DND-41 (cell line): ENCODE measurements at regions not wholly inside any gene's neighbourhood (a gene's known extent, or its start where the extent isn't known, plus 50 kb on each side); places are given as distances from the start of the nearest gene placed in this dataset.

Experiments used
- ATAC-seq: fragments of 200-7000 bp; cut with Tn5 transposase; 3 replicates; pipeline ENCODE4 v1.9.1; 2021; ENCODE audit warnings: low read depth; ENCODE audit not compliant: insufficient read depth
- DNase-seq: peaks from one replicate; pipeline ENCODE4 v3.0.0-alpha.2; 2020
- H2AFZ ChIP-seq: 2 replicates; pipeline ENCODE4 v1.6.0; 2012; ENCODE audit warnings: low read depth, low read length
- H3K27ac ChIP-seq: 2 replicates; pipeline ENCODE4 v1.5.1; 2012; ENCODE audit warnings: low read length, inconsistent platforms
- H3K27me3 ChIP-seq: fragments of 200-600 bp; sonication (generic); 2 replicates; pipeline ENCODE4 v1.6.0; 2012; ENCODE audit warnings: low read length, mild to moderate bottlenecking, inconsistent platforms; ENCODE audit not compliant: insufficient read depth, poor library complexity
- H3K36me3 ChIP-seq: 2 replicates; pipeline ENCODE4 v1.5.1; 2012; ENCODE audit warnings: low read length, inconsistent platforms; ENCODE audit not compliant: insufficient read depth
- H3K4me1 ChIP-seq: 2 replicates; pipeline ENCODE4 v1.5.1; 2012; ENCODE audit warnings: mild to moderate bottlenecking, low read length; ENCODE audit not compliant: insufficient read depth
- H3K4me2 ChIP-seq: 2 replicates; pipeline ENCODE4 v1.6.0; 2012; ENCODE audit warnings: mild to moderate bottlenecking, moderate library complexity, low read length, inconsistent platforms; ENCODE audit not compliant: insufficient read depth
- H3K4me3 ChIP-seq, 2 experiments: fragments of 200-600 bp in 1 of 2; shearing (Covaris generic) in 1 of 2; 2 replicates each; pipeline ENCODE4 v1.5.1; 2012 to 2016; ENCODE audit warnings: inconsistent platforms in 2 of 2, low read length in 2 of 2, mild to moderate bottlenecking in 2 of 2, low read depth in 1 of 2, moderate library complexity in 1 of 2
- H3K79me2 ChIP-seq: 2 replicates; pipeline ENCODE4 v1.6.0; 2012; ENCODE audit warnings: low read length, inconsistent platforms; ENCODE audit not compliant: insufficient read depth
- H3K9ac ChIP-seq: 2 replicates; pipeline ENCODE4 v1.6.0; 2012; ENCODE audit warnings: low read depth, mild to moderate bottlenecking, inconsistent platforms, low read length, moderate library complexity
- H3K9me3 ChIP-seq: 2 replicates; pipeline ENCODE4 v1.5.1; 2012; ENCODE audit warnings: low read length, moderate library complexity, mild to moderate bottlenecking, inconsistent platforms; ENCODE audit not compliant: insufficient read depth, severe bottlenecking
- H4K20me1 ChIP-seq: 2 replicates; pipeline ENCODE4 v1.6.0; 2012; ENCODE audit warnings: low read length; ENCODE audit not compliant: insufficient read depth
- EZH2 ChIP-seq: IDR thresholded peaks from 3 replicates; pipeline ENCODE4 v1.6.1; 2012; ENCODE audit warnings: borderline replicate concordance, low read depth, mild to moderate bottlenecking, moderate library complexity, low read length, inconsistent platforms; ENCODE audit not compliant: severe bottlenecking
- TF ChIP-seq, protein P1 (sequence below): IDR thresholded peaks from 2 replicates; pipeline ENCODE4 v1.5.1; 2012; ENCODE audit warnings: borderline replicate concordance, low read length, moderate library complexity, mild to moderate bottlenecking; ENCODE audit not compliant: poor library complexity, severe bottlenecking; ENCODE audit errors: extremely low read depth

- DNase-seq: no peak
- H3K4me1 ChIP-seq: no peaks in the 10 kb centered on the region
Measured at GRCh38 chr17:77737442-77738265, 220.8 kb upstream of the TNRC6C start.

GRCh38 chr17:77738751-77739531, 219.6 kb upstream of the TNRC6C start:
- H3K36me3 ChIP-seq: no peaks in the 10 kb centered on the region
- TF ChIP-seq, protein P1, sequence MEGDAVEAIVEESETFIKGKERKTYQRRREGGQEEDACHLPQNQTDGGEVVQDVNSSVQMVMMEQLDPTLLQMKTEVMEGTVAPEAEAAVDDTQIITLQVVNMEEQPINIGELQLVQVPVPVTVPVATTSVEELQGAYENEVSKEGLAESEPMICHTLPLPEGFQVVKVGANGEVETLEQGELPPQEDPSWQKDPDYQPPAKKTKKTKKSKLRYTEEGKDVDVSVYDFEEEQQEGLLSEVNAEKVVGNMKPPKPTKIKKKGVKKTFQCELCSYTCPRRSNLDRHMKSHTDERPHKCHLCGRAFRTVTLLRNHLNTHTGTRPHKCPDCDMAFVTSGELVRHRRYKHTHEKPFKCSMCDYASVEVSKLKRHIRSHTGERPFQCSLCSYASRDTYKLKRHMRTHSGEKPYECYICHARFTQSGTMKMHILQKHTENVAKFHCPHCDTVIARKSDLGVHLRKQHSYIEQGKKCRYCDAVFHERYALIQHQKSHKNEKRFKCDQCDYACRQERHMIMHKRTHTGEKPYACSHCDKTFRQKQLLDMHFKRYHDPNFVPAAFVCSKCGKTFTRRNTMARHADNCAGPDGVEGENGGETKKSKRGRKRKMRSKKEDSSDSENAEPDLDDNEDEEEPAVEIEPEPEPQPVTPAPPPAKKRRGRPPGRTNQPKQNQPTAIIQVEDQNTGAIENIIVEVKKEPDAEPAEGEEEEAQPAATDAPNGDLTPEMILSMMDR: no peak
- TF ChIP-seq EZH2: no peak
- H3K9ac ChIP-seq: no peak overlapping the region
- no peaks in the 10 kb centered on the region for H4K20me1 ChIP-seq
- H3K4me2 ChIP-seq: no peak overlapping the region
- no peaks in the 10 kb centered on the region for H3K4me1 ChIP-seq
- no peak overlapping the region for H2AFZ ChIP-seq
- no peaks in the 10 kb centered on the region for H3K9me3 ChIP-seq
- no peak overlapping the region for H3K27ac ChIP-seq
- ATAC-seq (no peak), DNase-seq (no peak)
- H3K4me3 ChIP-seq: no peak overlapping the region
- no peaks in the 10 kb centered on the region for H3K27me3 ChIP-seq
- no peaks in the 10 kb centered on the region for H3K79me2 ChIP-seq

More at GRCh38 chr17:77737442-77738265, 220.8 kb upstream of the TNRC6C start:
- ATAC-seq: no peak
- Histone ChIP-seq H3K4me2 (no peak overlapping the region), H2AFZ (no peak overlapping the region), H3K27me3 (no peaks in the 10 kb centered on the region), H3K27ac (no peak overlapping the region), H3K36me3 (no peaks in the 10 kb centered on the region), H4K20me1 (no peaks in the 10 kb centered on the region), H3K9me3 (peaks cover 8% of the 10 kb centered on the region), H3K4me3 (no peak overlapping the region), H3K9ac (no peak overlapping the region), H3K79me2 (no peaks in the 10 kb centered on the region)
- TF ChIP-seq, protein P1: no peak
- TF ChIP-seq EZH2: no peak

GRCh38 chr17:77740481-77740880, 218.0 kb upstream of the TNRC6C start:
- DNase-seq: no peak
- no peaks in the 10 kb centered on the region for H3K79me2 ChIP-seq
- H3K4me1 ChIP-seq: no peaks in the 10 kb centered on the region
- H3K4me3 ChIP-seq: no peak overlapping the region
- no peaks in the 10 kb centered on the region for H3K36me3 ChIP-seq
- H4K20me1 ChIP-seq: no peaks in the 10 kb centered on the region
- H3K9me3 ChIP-seq: no peaks in the 10 kb centered on the region
- no peak for ATAC-seq
- H3K27me3 ChIP-seq: no peaks in the 10 kb centered on the region
- H3K9ac ChIP-seq: no peak overlapping the region
- TF ChIP-seq, protein P1: no peak
- TF ChIP-seq EZH2: no peak
- H3K4me2 ChIP-seq: no peak overlapping the region
- H2AFZ ChIP-seq: no peak overlapping the region
- H3K27ac ChIP-seq: no peak overlapping the region
